ENCODE measurements at regions not wholly inside any gene's neighbourhood (a gene's known extent, or its start where the extent isn't known, plus 50 kb on each side); places are given as distances from the start of the nearest gene placed in this dataset.

DNA sequence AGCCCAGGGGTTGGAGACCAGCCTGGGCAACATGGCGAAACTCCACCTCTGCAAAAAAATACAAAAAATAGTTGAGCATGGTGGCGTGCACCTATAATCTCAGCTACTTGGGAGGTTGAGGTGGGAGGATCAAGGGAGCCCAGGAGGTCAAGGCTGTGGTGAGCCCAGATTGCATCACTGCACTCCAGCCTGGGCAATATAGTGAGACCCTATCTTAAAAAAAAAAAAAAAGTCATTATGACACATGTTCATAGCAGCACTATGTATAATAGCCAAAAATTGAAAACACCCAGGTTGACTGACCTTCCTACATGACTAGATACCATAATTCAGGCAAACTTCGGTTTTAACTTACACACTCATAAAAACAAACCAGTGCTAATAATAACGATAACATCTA is 90.8 kb upstream of the RBPJ start:
- no peak overlapping the region for H3K27ac ChIP-seq (ENCODE audit: low read depth in 1 of 2, low read length in 2 of 2)
- DNase-seq (ENCODE audit: low spot score), result no peak
- TF ChIP-seq JUND (IDR thresholded peaks at IDR 0.05), result no peak
- no peak for TF ChIP-seq FOXA1 (IDR thresholded peaks at IDR 0.05)
- no peak for TF ChIP-seq RXRA (IDR thresholded peaks at IDR 0.05)
- TF ChIP-seq FOXA2 (IDR thresholded peaks at IDR 0.05), result no peak
- no peak for TF ChIP-seq HNF4A (conservative IDR thresholded peaks at IDR 0.05)
- TF ChIP-seq TAF1 (conservative IDR thresholded peaks at IDR 0.05), result no peak
- TF ChIP-seq, protein P1, sequence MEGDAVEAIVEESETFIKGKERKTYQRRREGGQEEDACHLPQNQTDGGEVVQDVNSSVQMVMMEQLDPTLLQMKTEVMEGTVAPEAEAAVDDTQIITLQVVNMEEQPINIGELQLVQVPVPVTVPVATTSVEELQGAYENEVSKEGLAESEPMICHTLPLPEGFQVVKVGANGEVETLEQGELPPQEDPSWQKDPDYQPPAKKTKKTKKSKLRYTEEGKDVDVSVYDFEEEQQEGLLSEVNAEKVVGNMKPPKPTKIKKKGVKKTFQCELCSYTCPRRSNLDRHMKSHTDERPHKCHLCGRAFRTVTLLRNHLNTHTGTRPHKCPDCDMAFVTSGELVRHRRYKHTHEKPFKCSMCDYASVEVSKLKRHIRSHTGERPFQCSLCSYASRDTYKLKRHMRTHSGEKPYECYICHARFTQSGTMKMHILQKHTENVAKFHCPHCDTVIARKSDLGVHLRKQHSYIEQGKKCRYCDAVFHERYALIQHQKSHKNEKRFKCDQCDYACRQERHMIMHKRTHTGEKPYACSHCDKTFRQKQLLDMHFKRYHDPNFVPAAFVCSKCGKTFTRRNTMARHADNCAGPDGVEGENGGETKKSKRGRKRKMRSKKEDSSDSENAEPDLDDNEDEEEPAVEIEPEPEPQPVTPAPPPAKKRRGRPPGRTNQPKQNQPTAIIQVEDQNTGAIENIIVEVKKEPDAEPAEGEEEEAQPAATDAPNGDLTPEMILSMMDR (IDR thresholded peaks at IDR 0.05; ENCODE audit: low read depth, low read length, missing input control), result no peak
- no peak for TF ChIP-seq RAD21 (IDR thresholded peaks at IDR 0.05)
- TF ChIP-seq EGR1 (IDR thresholded peaks at IDR 0.05; ENCODE audit: low read depth in 2 of 2), result no peak
- TF ChIP-seq, protein P2, sequence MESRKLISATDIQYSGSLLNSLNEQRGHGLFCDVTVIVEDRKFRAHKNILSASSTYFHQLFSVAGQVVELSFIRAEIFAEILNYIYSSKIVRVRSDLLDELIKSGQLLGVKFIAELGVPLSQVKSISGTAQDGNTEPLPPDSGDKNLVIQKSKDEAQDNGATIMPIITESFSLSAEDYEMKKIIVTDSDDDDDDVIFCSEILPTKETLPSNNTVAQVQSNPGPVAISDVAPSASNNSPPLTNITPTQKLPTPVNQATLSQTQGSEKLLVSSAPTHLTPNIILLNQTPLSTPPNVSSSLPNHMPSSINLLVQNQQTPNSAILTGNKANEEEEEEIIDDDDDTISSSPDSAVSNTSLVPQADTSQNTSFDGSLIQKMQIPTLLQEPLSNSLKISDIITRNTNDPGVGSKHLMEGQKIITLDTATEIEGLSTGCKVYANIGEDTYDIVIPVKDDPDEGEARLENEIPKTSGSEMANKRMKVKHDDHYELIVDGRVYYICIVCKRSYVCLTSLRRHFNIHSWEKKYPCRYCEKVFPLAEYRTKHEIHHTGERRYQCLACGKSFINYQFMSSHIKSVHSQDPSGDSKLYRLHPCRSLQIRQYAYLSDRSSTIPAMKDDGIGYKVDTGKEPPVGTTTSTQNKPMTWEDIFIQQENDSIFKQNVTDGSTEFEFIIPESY (IDR thresholded peaks at IDR 0.05), result no peak
- no peak for TF ChIP-seq SP1 (IDR thresholded peaks at IDR 0.05)
- no peak for TF ChIP-seq GABPA (IDR thresholded peaks at IDR 0.05 in 1 of 2, conservative IDR thresholded peaks at IDR 0.05 in 1 of 2)
- TF ChIP-seq YY1 (IDR thresholded peaks at IDR 0.05), result no peak
- TF ChIP-seq, protein P3, sequence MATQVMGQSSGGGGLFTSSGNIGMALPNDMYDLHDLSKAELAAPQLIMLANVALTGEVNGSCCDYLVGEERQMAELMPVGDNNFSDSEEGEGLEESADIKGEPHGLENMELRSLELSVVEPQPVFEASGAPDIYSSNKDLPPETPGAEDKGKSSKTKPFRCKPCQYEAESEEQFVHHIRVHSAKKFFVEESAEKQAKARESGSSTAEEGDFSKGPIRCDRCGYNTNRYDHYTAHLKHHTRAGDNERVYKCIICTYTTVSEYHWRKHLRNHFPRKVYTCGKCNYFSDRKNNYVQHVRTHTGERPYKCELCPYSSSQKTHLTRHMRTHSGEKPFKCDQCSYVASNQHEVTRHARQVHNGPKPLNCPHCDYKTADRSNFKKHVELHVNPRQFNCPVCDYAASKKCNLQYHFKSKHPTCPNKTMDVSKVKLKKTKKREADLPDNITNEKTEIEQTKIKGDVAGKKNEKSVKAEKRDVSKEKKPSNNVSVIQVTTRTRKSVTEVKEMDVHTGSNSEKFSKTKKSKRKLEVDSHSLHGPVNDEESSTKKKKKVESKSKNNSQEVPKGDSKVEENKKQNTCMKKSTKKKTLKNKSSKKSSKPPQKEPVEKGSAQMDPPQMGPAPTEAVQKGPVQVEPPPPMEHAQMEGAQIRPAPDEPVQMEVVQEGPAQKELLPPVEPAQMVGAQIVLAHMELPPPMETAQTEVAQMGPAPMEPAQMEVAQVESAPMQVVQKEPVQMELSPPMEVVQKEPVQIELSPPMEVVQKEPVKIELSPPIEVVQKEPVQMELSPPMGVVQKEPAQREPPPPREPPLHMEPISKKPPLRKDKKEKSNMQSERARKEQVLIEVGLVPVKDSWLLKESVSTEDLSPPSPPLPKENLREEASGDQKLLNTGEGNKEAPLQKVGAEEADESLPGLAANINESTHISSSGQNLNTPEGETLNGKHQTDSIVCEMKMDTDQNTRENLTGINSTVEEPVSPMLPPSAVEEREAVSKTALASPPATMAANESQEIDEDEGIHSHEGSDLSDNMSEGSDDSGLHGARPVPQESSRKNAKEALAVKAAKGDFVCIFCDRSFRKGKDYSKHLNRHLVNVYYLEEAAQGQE (IDR thresholded peaks at IDR 0.05), result no peak
- TF ChIP-seq, protein P4, sequence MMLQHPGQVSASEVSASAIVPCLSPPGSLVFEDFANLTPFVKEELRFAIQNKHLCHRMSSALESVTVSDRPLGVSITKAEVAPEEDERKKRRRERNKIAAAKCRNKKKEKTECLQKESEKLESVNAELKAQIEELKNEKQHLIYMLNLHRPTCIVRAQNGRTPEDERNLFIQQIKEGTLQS (IDR thresholded peaks at IDR 0.05), result no peak
- H3K4me3 ChIP-seq (ENCODE audit: low read depth in 1 of 3, low read length in 3 of 3), result no peak overlapping the region
- 94% methylated on average over 4 of the region's 4 CpGs for WGBS
- H3K27me3 ChIP-seq (ENCODE audit: control insufficient read depth in 4 of 4, insufficient read depth in 4 of 4, low read length in 3 of 4), result no peaks in the 10 kb centered on the region
- H3K4me1 ChIP-seq (ENCODE audit: control insufficient read depth in 4 of 4, insufficient read depth in 4 of 4, low read length in 3 of 4), result peaks cover 0 to 10% (median 8%) of the 10 kb centered on the region in 4 donors
- H3K9ac ChIP-seq (ENCODE audit: low read depth in 1 of 2, low read length in 2 of 2), result no peak overlapping the region
- no peaks in the 10 kb centered on the region for H3K36me3 ChIP-seq (ENCODE audit: control insufficient read depth in 4 of 4, insufficient read depth in 3 of 4, low read depth in 1 of 4, low read length in 3 of 4)
- no peaks in the 10 kb centered on the region for H3K9me3 ChIP-seq (ENCODE audit: control insufficient read depth in 4 of 4, low read length in 3 of 4)

DNA sequence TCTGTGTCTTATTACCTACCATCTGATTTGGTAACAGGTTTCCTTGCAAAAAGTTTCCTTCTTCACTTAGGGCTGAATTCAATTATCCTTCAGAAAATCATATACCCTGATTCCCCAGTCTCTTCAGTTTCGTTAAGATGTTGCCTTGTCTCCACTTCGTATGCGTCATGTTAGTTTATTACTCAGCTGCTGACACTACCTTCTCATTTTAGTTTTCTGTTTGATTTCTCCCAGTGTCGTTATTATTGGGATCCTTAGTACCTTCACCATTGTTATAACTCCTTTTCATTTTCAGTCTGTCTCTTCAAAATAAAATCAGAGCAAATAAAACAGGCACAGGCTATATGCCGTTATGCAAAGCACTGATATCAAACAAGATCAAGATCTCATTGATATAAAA is 87.5 kb upstream of the RBPJ start:
- no peak overlapping the region for H3K9ac ChIP-seq (ENCODE audit: low read depth in 1 of 2, low read length in 2 of 2)
- H3K27me3 ChIP-seq (ENCODE audit: control insufficient read depth in 4 of 4, insufficient read depth in 4 of 4, low read length in 3 of 4), result no peaks in the 10 kb centered on the region
- H3K36me3 ChIP-seq (ENCODE audit: control insufficient read depth in 4 of 4, insufficient read depth in 3 of 4, low read depth in 1 of 4, low read length in 3 of 4), result no peaks in the 10 kb centered on the region
- no peaks in the 10 kb centered on the region for H3K4me1 ChIP-seq (ENCODE audit: control insufficient read depth in 4 of 4, insufficient read depth in 4 of 4, low read length in 3 of 4)
- 79% methylated on average over 5 of the region's 5 CpGs for WGBS
- H3K4me3 ChIP-seq (ENCODE audit: low read depth in 1 of 3, low read length in 3 of 3), result no peak overlapping the region
- TF ChIP-seq HNF4A (conservative IDR thresholded peaks at IDR 0.05) (no peak), FOXA2 (IDR thresholded peaks at IDR 0.05) (no peak), GABPA (IDR thresholded peaks at IDR 0.05 in 1 of 2, conservative IDR thresholded peaks at IDR 0.05 in 1 of 2) (no peak), EGR1 (IDR thresholded peaks at IDR 0.05; ENCODE audit: low read depth in 2 of 2) (no peak), YY1 (IDR thresholded peaks at IDR 0.05) (no peak), SP1 (IDR thresholded peaks at IDR 0.05) (no peak), RAD21 (IDR thresholded peaks at IDR 0.05) (no peak), TAF1 (conservative IDR thresholded peaks at IDR 0.05) (no peak), RXRA (IDR thresholded peaks at IDR 0.05) (no peak), NR2F2 (IDR thresholded peaks at IDR 0.05) (no peak), HNF4G (IDR thresholded peaks at IDR 0.05) (no peak), FOXA1 (IDR thresholded peaks at IDR 0.05) (no peak)
- TF ChIP-seq, protein P3 (IDR thresholded peaks at IDR 0.05), result no peak
- TF ChIP-seq, protein P5, sequence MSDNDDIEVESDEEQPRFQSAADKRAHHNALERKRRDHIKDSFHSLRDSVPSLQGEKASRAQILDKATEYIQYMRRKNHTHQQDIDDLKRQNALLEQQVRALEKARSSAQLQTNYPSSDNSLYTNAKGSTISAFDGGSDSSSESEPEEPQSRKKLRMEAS (IDR thresholded peaks at IDR 0.05), result no peak
- TF ChIP-seq, protein P1 (IDR thresholded peaks at IDR 0.05; ENCODE audit: low read depth, low read length, missing input control), result no peak
- no peaks in the 10 kb centered on the region for H3K9me3 ChIP-seq (ENCODE audit: control insufficient read depth in 4 of 4, low read length in 3 of 4)
- no peak overlapping the region for H3K27ac ChIP-seq (ENCODE audit: low read depth in 1 of 2, low read length in 2 of 2)
- no peak for DNase-seq (ENCODE audit: low spot score)

All from liver (tissue), 8 donors.